CD4-positive, CD25-positive, alpha-beta regulatory T cell (primary cell): ENCODE measurements at regions not wholly inside any gene's neighbourhood (a gene's known extent, or its start where the extent isn't known, plus 50 kb on each side); places are given as distances from the start of the nearest gene placed in this dataset.
A peak's percentile ranks its signal among the peaks of the same experiment; 100 is the strongest.

ENCODE experiments used
- ATAC-seq, 2 donors: fragments of 150-1000 bp; cut with Tn5 transposase; one replicate each; pipeline ENCODE4 v1.10.0; 2021; ENCODE audit warnings: low read depth in 2 of 2, moderate number of reproducible peaks in 2 of 2, moderate library complexity in 1 of 2
- DNase-seq, 3 donors: peaks; one replicate each; pipeline versions ENCODE4 v3.0.0 to v3.0.0-alpha.2; 2012 to 2022; ENCODE audit warnings: mixed read lengths in 1 of 3
- H3K27ac ChIP-seq: one replicate; pipeline ENCODE4 v1.7.0; 2013; ENCODE audit warnings: mild to moderate bottlenecking, low read length; ENCODE audit not compliant: insufficient read depth, poor library complexity, severe bottlenecking
- H3K27me3 ChIP-seq: one replicate; pipeline ENCODE4 v1.7.0; 2013; ENCODE audit warnings: low read length; ENCODE audit not compliant: control insufficient read depth, insufficient read depth
- H3K36me3 ChIP-seq: one replicate; pipeline ENCODE4 v1.7.0; 2013; ENCODE audit warnings: mild to moderate bottlenecking, low read length, moderate library complexity; ENCODE audit not compliant: control insufficient read depth, insufficient read depth
- H3K4me1 ChIP-seq: 2 replicates; pipeline ENCODE4 v1.7.0; 2013; ENCODE audit warnings: mild to moderate bottlenecking, low read length; ENCODE audit not compliant: insufficient read depth, control insufficient read depth, poor library complexity, severe bottlenecking
- H3K4me3 ChIP-seq: one replicate; pipeline ENCODE4 v1.7.0; 2013; ENCODE audit warnings: low read depth, mild to moderate bottlenecking, low read length, moderate library complexity
- H3K9me3 ChIP-seq, 2 experiments: 1 replicate in 1 of 2; 2 replicates in 1 of 2; pipeline ENCODE4 v1.7.0; 2013; ENCODE audit warnings: low read length in 2 of 2, mild to moderate bottlenecking in 1 of 2, moderate library complexity in 1 of 2; ENCODE audit not compliant: control insufficient read depth in 2 of 2
- H3K27ac Mint-ChIP-seq, 3 donors: one replicate each; pipeline ENCODE4 v1.8.0; 2020 to 2022; ENCODE audit warnings: mild to moderate bottlenecking in 3 of 3, mixed read lengths in 3 of 3, moderate library complexity in 2 of 3
- H3K27me3 Mint-ChIP-seq: one replicate; pipeline ENCODE4 v1.8.0; 2022; ENCODE audit warnings: mild to moderate bottlenecking, mixed read lengths
- H3K36me3 Mint-ChIP-seq: one replicate; pipeline ENCODE4 v1.8.0; 2020; ENCODE audit warnings: mixed read lengths
- H3K4me1 Mint-ChIP-seq, 4 donors: one replicate each; pipeline ENCODE4 v1.8.0; 2020 to 2022; ENCODE audit warnings: mixed read lengths in 4 of 4, mild to moderate bottlenecking in 1 of 4
- H3K4me3 Mint-ChIP-seq, 4 donors: one replicate each; pipeline ENCODE4 v1.8.0; 2020 to 2022; ENCODE audit warnings: mild to moderate bottlenecking in 4 of 4, mixed read lengths in 4 of 4, moderate library complexity in 3 of 4
- H3K9me3 Mint-ChIP-seq, 7 donors: one replicate each; pipeline ENCODE4 v1.8.0; 2020 to 2022; ENCODE audit warnings: mixed read lengths in 7 of 7, mild to moderate bottlenecking in 3 of 7, moderate library complexity in 2 of 7

GRCh38 chr2:217611626-217612127 is 391.1 kb downstream of the TNS1 start:
- peak overlapping the region in 1 of 4 donors; percentile 4 for H3K4me3 Mint-ChIP-seq
- DNase-seq (no peak), ATAC-seq (no peak)

GRCh38 chr2:217611056-217611455 is 391.7 kb downstream of the TNS1 start:
- Histone ChIP-seq H3K36me3 (no peaks in the 10 kb centered on the region), H3K9me3 (no peaks in the 10 kb centered on the region), H3K27ac (peak overlapping the region; percentile 74), H3K4me3 (peak overlapping the region; percentile 61), H3K27me3 (no peaks in the 10 kb centered on the region), H3K4me1 (peaks cover 27% of the 10 kb centered on the region)
- DNase-seq, result no peak
- Mint-ChIP-seq H3K36me3 (peaks cover 5% of the 10 kb centered on the region), H3K27ac (peak overlapping the region; percentile 87 to 96 (median 90)), H3K4me3 (peak overlapping the region in 3 of 4 donors; percentile 50 to 69 (median 56)), H3K4me1 (peaks cover 7 to 58% (median 40%) of the 10 kb centered on the region in 4 donors), H3K9me3 (peaks cover 0 to 2% (median 0%) of the 10 kb centered on the region in 7 donors), H3K27me3 (no peaks in the 10 kb centered on the region)
- ATAC-seq, result no peak

More at GRCh38 chr2:217611626-217612127, 391.1 kb downstream of the TNS1 start:
- Mint-ChIP-seq H3K9me3 (peaks cover 0 to 2% (median 0%) of the 10 kb centered on the region in 7 donors), H3K27me3 (no peaks in the 10 kb centered on the region), H3K36me3 (peaks cover 2% of the 10 kb centered on the region), H3K27ac (peak overlapping the region; percentile 87 to 96 (median 92)), H3K4me1 (peaks cover 7 to 52% (median 37%) of the 10 kb centered on the region in 4 donors)
- Histone ChIP-seq H3K9me3 (no peaks in the 10 kb centered on the region), H3K4me3 (no peak overlapping the region), H3K4me1 (peaks cover 27% of the 10 kb centered on the region), H3K27me3 (no peaks in the 10 kb centered on the region), H3K27ac (peak overlapping the region; percentile 74), H3K36me3 (no peaks in the 10 kb centered on the region)

- peak overlapping the region; percentile 87 to 96 (median 90) for H3K27ac Mint-ChIP-seq
- peak in 2 of 3 donors; percentile 40 to 80 for DNase-seq
- peaks cover 0 to 2% (median 0%) of the 10 kb centered on the region in 7 donors for H3K9me3 Mint-ChIP-seq
- H3K4me1 ChIP-seq, result peaks cover 27% of the 10 kb centered on the region
- no peaks in the 10 kb centered on the region for H3K36me3 ChIP-seq
- H3K4me1 Mint-ChIP-seq, result peaks cover 7 to 60% (median 41%) of the 10 kb centered on the region in 4 donors
- no peaks in the 10 kb centered on the region for H3K27me3 ChIP-seq
- peak; percentile 62 to 63 for ATAC-seq
- H3K4me3 Mint-ChIP-seq, result peak overlapping the region; percentile 19 to 69 (median 53)
- peak overlapping the region; percentile 61 for H3K4me3 ChIP-seq
- peaks cover 5% of the 10 kb centered on the region for H3K36me3 Mint-ChIP-seq
- peak overlapping the region; percentile 74 for H3K27ac ChIP-seq
- no peaks in the 10 kb centered on the region for H3K9me3 ChIP-seq
- H3K27me3 Mint-ChIP-seq, result no peaks in the 10 kb centered on the region
These were observed 392.4 kb downstream of the TNS1 start for GRCh38 chr2:217610401-217610814.

- Mint-ChIP-seq H3K4me3 (peak overlapping the region; percentile 19 to 69 (median 53)), H3K27ac (peak overlapping the region; percentile 61 to 96 (median 87)), H3K27me3 (no peaks in the 10 kb centered on the region), H3K9me3 (peaks cover 0 to 2% (median 0%) of the 10 kb centered on the region in 7 donors), H3K36me3 (peaks cover 6% of the 10 kb centered on the region), H3K4me1 (peaks cover 7 to 61% (median 41%) of the 10 kb centered on the region in 4 donors)
- Histone ChIP-seq H3K4me1 (peaks cover 27% of the 10 kb centered on the region), H3K4me3 (no peak overlapping the region), H3K9me3 (no peaks in the 10 kb centered on the region), H3K27me3 (no peaks in the 10 kb centered on the region), H3K27ac (peak overlapping the region; percentile 74), H3K36me3 (no peaks in the 10 kb centered on the region)
- ATAC-seq, result no peak
- peak in 1 of 3 donors; percentile 44 for DNase-seq
These were observed 392.8 kb downstream of the TNS1 start for GRCh38 chr2:217609952-217610351.

GRCh38 chr2:217606296-217606695 is 396.5 kb downstream of the TNS1 start:
- Mint-ChIP-seq H3K4me1 (peaks cover 7 to 49% (median 34%) of the 10 kb centered on the region in 4 donors), H3K27me3 (no peaks in the 10 kb centered on the region), H3K4me3 (peak overlapping the region in 1 of 4 donors; percentile 14), H3K27ac (peak overlapping the region in 2 of 3 donors; percentile 18 to 45), H3K36me3 (peaks cover 8% of the 10 kb centered on the region), H3K9me3 (peaks cover 0 to 2% (median 0%) of the 10 kb centered on the region in 7 donors)
- DNase-seq (peak in 1 of 3 donors; percentile 36), ATAC-seq (no peak)
- no peak overlapping the region for H3K4me3 ChIP-seq
- no peaks in the 10 kb centered on the region for H3K9me3 ChIP-seq
- H3K4me1 ChIP-seq, result peaks cover 16% of the 10 kb centered on the region
- no peaks in the 10 kb centered on the region for H3K36me3 ChIP-seq
- H3K27ac ChIP-seq, result no peak overlapping the region
- peaks cover 1% of the 10 kb centered on the region for H3K27me3 ChIP-seq

- no peaks in the 10 kb centered on the region for H3K27me3 Mint-ChIP-seq
- Histone ChIP-seq H3K4me3 (no peak overlapping the region), H3K36me3 (no peaks in the 10 kb centered on the region), H3K27me3 (peaks cover 1% of the 10 kb centered on the region), H3K9me3 (no peaks in the 10 kb centered on the region), H3K27ac (no peak overlapping the region), H3K4me1 (no peaks in the 10 kb centered on the region)
- H3K4me1 Mint-ChIP-seq, result peaks cover 0 to 33% (median 18%) of the 10 kb centered on the region in 4 donors
- DNase-seq (no peak), ATAC-seq (no peak)
- H3K27ac Mint-ChIP-seq, result no peak overlapping the region
- no peaks in the 10 kb centered on the region for H3K9me3 Mint-ChIP-seq
- H3K36me3 Mint-ChIP-seq, result peaks cover 8% of the 10 kb centered on the region
- H3K4me3 Mint-ChIP-seq, result no peak overlapping the region
These were observed 398.1 kb downstream of the TNS1 start for GRCh38 chr2:217604527-217605194.

GRCh38 chr2:217601601-217602000 is 401.2 kb downstream of the TNS1 start:
- Mint-ChIP-seq H3K27me3 (peaks cover 5% of the 10 kb centered on the region), H3K36me3 (peaks cover 6% of the 10 kb centered on the region), H3K27ac (no peak overlapping the region), H3K9me3 (peaks cover 0 to 2% (median 0%) of the 10 kb centered on the region in 7 donors), H3K4me1 (peaks cover 0 to 12% (median 5%) of the 10 kb centered on the region in 4 donors), H3K4me3 (no peak overlapping the region)
- no peak overlapping the region for H3K4me3 ChIP-seq
- no peaks in the 10 kb centered on the region for H3K9me3 ChIP-seq
- H3K27ac ChIP-seq, result no peak overlapping the region
- peaks cover 1% of the 10 kb centered on the region for H3K27me3 ChIP-seq
- no peak for DNase-seq
- no peaks in the 10 kb centered on the region for H3K36me3 ChIP-seq
- H3K4me1 ChIP-seq, result no peaks in the 10 kb centered on the region
- no peak for ATAC-seq
